NT2/D1 (cell line): ENCODE measurements at regions not wholly inside any gene's neighbourhood (a gene's known extent, or its start where the extent isn't known, plus 50 kb on each side); places are given as distances from the start of the nearest gene placed in this dataset.

ENCODE experiments used
- DNase-seq: peaks from one replicate; pipeline ENCODE4 v3.0.0-alpha.2; 2011; ENCODE audit warnings: low read depth, low spot score
- H3K27me3 ChIP-seq: 2 replicates; pipeline ENCODE4 v1.6.0; 2011; ENCODE audit warnings: mild to moderate bottlenecking; ENCODE audit not compliant: insufficient read length, insufficient read depth
- H3K36me3 ChIP-seq: 2 replicates; pipeline ENCODE4 v1.6.1; 2011; ENCODE audit warnings: mild to moderate bottlenecking, low read length, mixed read lengths; ENCODE audit not compliant: insufficient read depth, insufficient read length
- H3K4me1 ChIP-seq: 2 replicates; pipeline ENCODE4 v1.5.1; 2011; ENCODE audit not compliant: insufficient read depth, insufficient read length
- H3K4me3 ChIP-seq: 2 replicates; pipeline ENCODE4 v1.5.1; 2011; ENCODE audit warnings: low read depth; ENCODE audit not compliant: insufficient read length
- H3K9ac ChIP-seq: 2 replicates; pipeline ENCODE4 v1.6.0; 2011; ENCODE audit warnings: low read depth; ENCODE audit not compliant: insufficient read length
- H3K9me3 ChIP-seq: 2 replicates; pipeline ENCODE4 v1.5.1; 2011; ENCODE audit warnings: mild to moderate bottlenecking, low read length; ENCODE audit not compliant: insufficient read depth
- SUZ12 ChIP-seq: IDR thresholded peaks from 2 replicates; pipeline ENCODE4 v1.6.1; 2011; ENCODE audit not compliant: insufficient read length, insufficient read depth; ENCODE audit errors: extremely low read depth
- YY1 ChIP-seq: IDR thresholded peaks from 2 replicates; pipeline ENCODE4 v1.6.1; 2011; ENCODE audit not compliant: insufficient read length, insufficient read depth
- ZNF274 ChIP-seq: IDR thresholded peaks from 2 replicates; pipeline ENCODE4 v1.6.1; 2011; ENCODE audit warnings: mild to moderate bottlenecking, low read depth, low read length

GRCh38 chr14:66038618-66039017 lies 447.6 kb upstream of the CCDC196 start:
- Histone ChIP-seq H3K9ac (no peak overlapping the region), H3K4me1 (no peaks in the 10 kb centered on the region), H3K36me3 (no peaks in the 10 kb centered on the region), H3K4me3 (no peak overlapping the region), H3K9me3 (no peaks in the 10 kb centered on the region), H3K27me3 (no peaks in the 10 kb centered on the region)
- TF ChIP-seq ZNF274 (no peak), SUZ12 (no peak), YY1 (no peak)
- DNase-seq = no peak

DNA sequence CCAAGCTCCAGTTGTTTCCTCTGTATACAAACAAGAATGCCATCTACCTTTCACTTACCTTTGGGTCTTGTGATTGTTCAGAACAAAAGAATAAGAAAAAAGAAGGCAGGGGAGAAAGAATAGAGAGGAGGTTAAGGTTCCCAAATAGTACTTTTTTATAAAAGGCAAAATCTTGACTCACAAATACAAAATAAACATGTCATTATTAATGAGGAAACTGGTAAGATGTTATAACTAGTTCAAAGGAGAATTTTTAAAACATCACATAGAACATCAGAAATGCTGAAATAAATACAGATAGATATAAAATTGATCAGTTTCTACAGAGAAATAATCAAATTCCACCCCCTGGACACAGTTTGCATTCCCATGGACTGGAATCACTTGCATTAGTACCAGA lies 446.7 kb upstream of the CCDC196 start:
- no peaks in the 10 kb centered on the region for H3K9me3 ChIP-seq
- no peak overlapping the region for H3K4me3 ChIP-seq
- TF ChIP-seq YY1 = no peak
- H3K36me3 ChIP-seq = no peaks in the 10 kb centered on the region
- H3K27me3 ChIP-seq = no peaks in the 10 kb centered on the region
- H3K4me1 ChIP-seq = no peaks in the 10 kb centered on the region
- no peak overlapping the region for H3K9ac ChIP-seq
- no peak for DNase-seq

- Histone ChIP-seq H3K9me3 (no peaks in the 10 kb centered on the region), H3K4me3 (no peak overlapping the region), H3K27me3 (no peaks in the 10 kb centered on the region), H3K4me1 (no peaks in the 10 kb centered on the region), H3K9ac (no peak overlapping the region), H3K36me3 (no peaks in the 10 kb centered on the region)
- no peak for DNase-seq
- TF ChIP-seq YY1 = no peak
- TF ChIP-seq ZNF274 = no peak
- no peak for TF ChIP-seq SUZ12
These were observed 444.6 kb upstream of the CCDC196 start for GRCh38 chr14:66041582-66041981.

DNA sequence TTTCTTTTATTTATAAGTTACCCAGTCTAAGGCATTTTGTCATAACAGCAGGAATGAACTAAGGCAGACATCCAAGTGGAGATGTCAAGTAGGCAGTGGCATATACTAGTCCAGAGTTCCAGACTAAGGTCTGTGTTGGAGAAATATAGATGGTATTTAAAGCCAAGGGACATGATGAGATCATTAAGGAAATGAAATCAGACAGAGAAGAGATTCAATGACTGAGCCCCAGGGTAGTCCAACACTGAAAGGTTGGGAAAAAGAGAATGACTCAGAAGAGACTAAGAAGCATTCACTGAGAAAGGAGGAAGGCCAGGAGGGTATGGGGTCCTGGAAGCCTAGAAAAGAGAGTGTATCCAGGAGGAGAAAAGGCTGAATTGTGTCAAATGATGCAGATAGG lies 442.2 kb upstream of the CCDC196 start:
- H3K9me3 ChIP-seq = no peaks in the 10 kb centered on the region
- DNase-seq = no peak

GRCh38 chr14:66045572-66046021 lies 440.6 kb upstream of the CCDC196 start:
- H3K9ac ChIP-seq = no peak overlapping the region
- no peak for DNase-seq
- H3K4me1 ChIP-seq = no peaks in the 10 kb centered on the region
- H3K9me3 ChIP-seq = no peaks in the 10 kb centered on the region
- no peaks in the 10 kb centered on the region for H3K27me3 ChIP-seq
- H3K36me3 ChIP-seq = no peaks in the 10 kb centered on the region
- no peak overlapping the region for H3K4me3 ChIP-seq
- TF ChIP-seq YY1 = no peak
- TF ChIP-seq ZNF274 = no peak
- TF ChIP-seq SUZ12 = no peak

More for the DNA sequence above, 442.2 kb upstream of the CCDC196 start:
- TF ChIP-seq YY1 = no peak
- TF ChIP-seq SUZ12 = no peak
- no peak for TF ChIP-seq ZNF274
- Histone ChIP-seq H3K4me3 (no peak overlapping the region), H3K27me3 (no peaks in the 10 kb centered on the region), H3K9ac (no peak overlapping the region), H3K4me1 (no peaks in the 10 kb centered on the region), H3K36me3 (no peaks in the 10 kb centered on the region)

DNA sequence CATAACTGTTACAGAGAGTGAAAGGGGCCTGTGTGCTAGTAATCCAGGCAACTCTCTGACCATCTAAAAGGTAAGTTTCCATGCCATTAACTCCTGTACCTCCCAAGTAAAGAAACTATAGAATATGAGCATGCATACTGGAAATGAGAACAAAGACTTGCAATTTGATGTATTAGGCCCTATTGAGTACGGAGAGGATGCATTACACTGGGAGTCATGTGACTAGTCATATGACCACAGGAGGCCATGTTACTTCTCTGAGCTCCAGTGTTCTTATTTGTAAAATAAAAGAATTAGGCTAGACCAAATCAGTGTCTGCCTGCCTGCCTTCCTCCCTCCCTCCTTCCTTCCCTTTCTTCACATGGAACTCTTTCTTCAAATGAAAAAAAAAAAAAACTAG lies 440.1 kb upstream of the CCDC196 start:
- Histone ChIP-seq H3K9me3 (no peaks in the 10 kb centered on the region), H3K4me3 (no peak overlapping the region)
- no peak for DNase-seq

DNA sequence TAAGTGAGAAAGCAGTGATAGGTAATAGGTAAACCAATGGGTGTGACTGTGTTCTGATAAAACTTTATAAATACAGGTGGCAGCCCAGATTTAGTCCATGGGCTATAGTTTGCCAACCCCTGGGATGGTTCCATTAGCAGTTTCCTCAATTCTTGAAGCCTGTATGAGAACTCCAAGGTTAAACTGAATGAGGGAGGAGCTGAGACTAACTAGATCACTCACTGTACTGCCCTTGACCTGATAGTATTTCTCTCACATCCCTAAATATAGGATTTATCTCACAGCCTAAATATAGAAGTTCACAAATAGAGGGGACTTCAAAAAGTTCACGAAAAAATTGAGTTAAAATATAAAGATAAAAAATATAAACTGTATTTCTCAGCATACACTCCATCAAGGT lies 439.6 kb upstream of the CCDC196 start:
- no peak for DNase-seq
- Histone ChIP-seq H3K9me3 (no peaks in the 10 kb centered on the region), H3K4me1 (no peaks in the 10 kb centered on the region), H3K4me3 (no peak overlapping the region), H3K27me3 (no peaks in the 10 kb centered on the region), H3K36me3 (no peaks in the 10 kb centered on the region), H3K9ac (no peak overlapping the region)
- TF ChIP-seq ZNF274 (no peak), SUZ12 (no peak), YY1 (no peak)

More for the DNA sequence above, 440.1 kb upstream of the CCDC196 start:
- Histone ChIP-seq H3K27me3 (no peaks in the 10 kb centered on the region), H3K9ac (no peak overlapping the region), H3K36me3 (no peaks in the 10 kb centered on the region), H3K4me1 (no peaks in the 10 kb centered on the region)
- TF ChIP-seq ZNF274 = no peak
- TF ChIP-seq SUZ12 = no peak
- no peak for TF ChIP-seq YY1

GRCh38 chr14:66056268-66056907 lies 429.8 kb upstream of the CCDC196 start:
- no peak overlapping the region for H3K9ac ChIP-seq
- no peaks in the 10 kb centered on the region for H3K27me3 ChIP-seq
- no peak for DNase-seq
- no peaks in the 10 kb centered on the region for H3K4me1 ChIP-seq
- no peak overlapping the region for H3K4me3 ChIP-seq
- TF ChIP-seq YY1 = no peak
- TF ChIP-seq ZNF274 = no peak
- TF ChIP-seq SUZ12 = no peak
- no peaks in the 10 kb centered on the region for H3K36me3 ChIP-seq
- no peaks in the 10 kb centered on the region; the same call in 1 of the 2 replicates for H3K9me3 ChIP-seq
